ENCODE measurements at regions not wholly inside any gene's neighbourhood (a gene's known extent, or its start where the extent isn't known, plus 50 kb on each side); places are given as distances from the start of the nearest gene placed in this dataset.

DNA sequence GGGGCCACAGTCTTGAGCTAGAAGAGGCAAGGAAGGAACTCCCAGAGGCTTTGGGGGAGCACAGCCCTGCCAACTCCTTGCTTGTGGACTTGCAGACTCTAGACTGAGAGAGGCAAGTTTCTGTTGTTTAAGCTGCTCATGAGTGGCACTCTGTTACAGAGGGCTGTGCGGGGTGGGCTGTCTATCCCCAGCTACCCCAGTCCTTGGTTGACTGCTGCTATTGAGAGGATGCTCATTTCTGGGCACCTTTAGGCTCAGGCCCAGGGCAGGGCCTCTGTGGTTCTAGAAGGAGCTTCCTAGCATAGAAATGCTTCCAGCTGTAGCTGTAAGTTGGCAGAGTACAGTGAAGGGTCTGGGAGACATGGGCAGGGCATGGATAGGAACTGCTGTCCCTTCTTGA, 151.3 kb upstream of the GGTLC1 start:
- DNase-seq (ENCODE audit: low read depth, low spot score), result no peak

DNA sequence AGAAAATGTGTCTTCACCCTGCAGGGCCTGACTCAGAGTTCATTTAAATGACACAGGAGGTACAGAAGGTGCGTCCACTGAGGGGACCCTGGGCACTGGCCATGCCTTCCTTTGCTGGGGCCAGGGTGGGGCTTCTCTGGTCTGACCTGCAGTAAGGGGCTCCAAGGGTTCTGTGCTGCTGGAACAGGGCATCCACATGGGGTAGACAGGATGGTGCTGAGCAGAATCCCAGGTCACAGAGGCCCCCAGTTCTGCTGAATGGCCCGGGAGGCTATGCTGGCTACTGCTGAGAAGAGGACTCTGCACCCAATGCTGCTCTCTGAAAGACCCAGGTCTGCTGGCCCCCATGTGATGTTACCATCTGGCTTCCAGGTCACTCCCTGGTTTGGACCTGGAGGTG, 150.4 kb upstream of the GGTLC1 start:
- DNase-seq (ENCODE audit: low read depth, low spot score), result no peak

DNA sequence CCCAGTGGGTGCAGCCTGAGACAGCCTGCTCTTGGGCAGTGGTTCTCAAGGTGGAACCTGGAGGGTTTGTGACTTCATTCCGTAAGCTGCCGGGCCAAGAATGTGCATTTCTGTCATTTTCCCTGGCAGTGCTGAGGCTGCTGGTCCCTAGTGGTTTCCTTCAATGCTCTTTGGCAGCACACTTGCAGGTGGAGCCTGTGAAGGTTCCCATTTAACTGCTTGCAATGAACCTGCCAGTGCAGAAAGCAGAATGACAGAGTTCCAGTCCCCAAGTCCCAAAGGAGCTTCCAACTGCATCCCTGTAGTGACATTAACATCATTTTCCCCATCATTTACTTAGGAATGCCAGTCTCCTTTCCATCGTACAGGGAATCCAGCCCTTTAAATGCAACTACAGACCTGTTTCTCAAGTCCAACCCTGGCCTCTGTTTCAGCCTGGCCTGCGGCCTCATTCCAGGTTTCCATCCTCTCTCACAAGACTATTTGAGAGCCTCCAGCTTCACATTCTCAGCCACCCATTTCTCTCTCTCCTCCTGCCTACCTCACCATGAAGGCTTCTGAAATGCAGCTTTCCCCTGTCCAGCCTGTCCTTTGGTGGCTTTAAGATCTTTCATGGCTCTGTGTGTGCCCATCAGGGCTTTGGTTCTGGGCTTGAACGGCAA, 149.7 kb upstream of the GGTLC1 start:
- no peak for DNase-seq (ENCODE audit: low read depth, low spot score)

DNA sequence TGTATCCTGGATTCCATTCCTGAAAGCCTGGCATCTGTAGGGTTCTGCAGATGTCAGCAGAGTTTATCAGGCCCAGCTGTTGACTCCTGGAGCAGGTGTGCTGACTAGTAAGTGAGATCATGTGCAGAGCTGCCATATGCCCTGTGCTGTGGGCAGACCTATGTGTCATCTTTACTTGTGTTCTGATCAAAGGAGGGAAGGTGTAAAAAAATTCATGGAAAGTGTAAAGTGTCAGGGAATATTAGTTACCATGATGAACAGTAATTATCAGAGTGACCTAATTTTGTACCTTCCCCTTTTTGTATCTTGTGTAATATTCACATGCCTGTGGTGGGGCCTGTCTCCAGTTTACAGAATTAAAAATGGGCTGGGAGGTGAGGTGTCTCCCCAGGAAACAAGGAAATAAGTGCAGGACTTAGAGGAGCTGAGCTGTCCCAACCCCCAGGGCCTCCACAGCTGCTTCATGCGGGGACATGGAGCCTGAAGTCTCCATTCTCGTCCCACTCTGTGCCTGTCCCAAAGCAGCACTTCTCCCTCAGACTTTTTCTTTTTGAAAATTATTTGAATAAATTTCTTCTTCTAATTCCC, 148.2 kb upstream of the GGTLC1 start:
- no peak for DNase-seq (ENCODE audit: low read depth, low spot score)

DNA sequence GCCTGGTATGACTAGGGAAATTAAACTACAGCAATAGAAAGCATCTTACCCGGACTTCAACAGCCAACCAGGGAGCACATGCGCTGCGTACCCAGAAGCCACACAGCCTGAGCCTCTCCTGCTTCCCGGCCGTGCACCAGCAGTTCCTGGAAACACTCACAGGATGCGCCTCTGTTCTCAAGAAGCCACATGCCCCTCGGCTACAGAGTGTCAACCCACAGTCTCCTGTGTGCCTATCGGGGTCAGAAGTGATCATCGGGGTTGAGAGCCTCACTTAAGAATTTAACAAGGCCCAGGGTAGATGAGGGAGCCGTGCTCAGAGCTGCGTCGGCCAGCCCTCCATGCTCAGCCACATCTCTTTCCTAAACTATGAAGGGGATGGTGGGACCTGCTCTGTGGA, 147.2 kb upstream of the GGTLC1 start:
- DNase-seq (ENCODE audit: low read depth, low spot score), result no peak

DNA sequence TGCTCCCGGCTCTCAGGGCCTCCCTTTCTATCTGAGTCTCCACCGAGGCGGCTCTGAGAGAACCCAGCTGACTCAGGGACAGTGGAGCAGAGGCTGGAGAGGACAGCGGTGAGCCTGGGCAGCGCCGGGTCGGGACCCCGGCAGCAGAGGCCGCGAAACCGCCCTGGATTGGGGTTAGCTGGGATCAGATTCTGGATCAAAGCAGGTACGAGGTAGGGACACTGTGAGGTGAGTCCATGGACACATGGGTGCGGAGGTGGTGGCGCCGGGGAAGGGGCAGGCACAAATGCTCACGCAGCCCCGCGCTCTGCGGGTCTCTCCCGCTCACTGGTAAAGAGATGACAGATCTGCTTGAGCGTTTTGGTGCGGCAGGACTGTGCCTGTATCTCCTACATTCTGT, 146.4 kb upstream of the GGTLC1 start:
- DNase-seq (ENCODE audit: low read depth, low spot score), result no peak

DNA sequence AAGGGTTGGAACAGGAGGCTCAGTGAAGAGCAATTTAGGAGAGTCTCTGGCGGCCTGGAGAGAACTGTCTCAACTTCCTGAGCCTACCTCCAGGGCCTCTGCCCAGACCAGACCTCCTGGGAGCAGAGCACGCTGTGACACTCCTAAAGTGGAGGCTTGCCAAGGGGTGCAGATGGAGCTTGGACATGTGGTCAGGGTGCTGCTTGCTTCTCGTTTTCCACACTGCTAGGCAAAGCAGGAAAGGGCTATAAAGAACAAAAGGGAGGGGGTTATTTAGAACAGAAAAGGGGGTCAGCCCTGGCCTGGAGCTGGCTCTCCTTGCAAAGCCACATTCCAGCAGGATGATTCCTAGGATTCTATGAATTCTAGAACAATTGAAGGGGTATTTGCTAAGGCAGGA, 145.7 kb upstream of the GGTLC1 start:
- no peak for DNase-seq (ENCODE audit: low read depth, low spot score)

DNA sequence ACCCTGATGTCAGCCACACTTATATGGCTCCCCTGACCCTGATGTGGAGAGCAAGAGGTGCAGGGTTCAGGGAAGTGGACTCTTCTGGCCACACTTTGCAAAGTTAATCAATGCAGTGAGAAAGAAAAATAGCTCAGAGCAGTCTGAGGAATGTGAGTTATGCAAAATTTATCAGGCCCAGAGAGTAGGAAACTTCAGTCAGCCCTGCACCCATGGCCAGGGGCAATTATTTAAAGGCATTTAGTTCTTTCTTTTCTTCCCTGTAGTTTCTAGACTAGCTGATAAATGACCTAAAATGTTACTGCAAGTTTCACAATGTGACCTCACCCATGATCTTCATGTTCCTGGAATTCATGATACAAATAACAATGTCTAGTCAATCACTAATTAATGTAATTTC, 143.7 kb upstream of the GGTLC1 start:
- no peak for DNase-seq (ENCODE audit: low read depth, low spot score)

DNA sequence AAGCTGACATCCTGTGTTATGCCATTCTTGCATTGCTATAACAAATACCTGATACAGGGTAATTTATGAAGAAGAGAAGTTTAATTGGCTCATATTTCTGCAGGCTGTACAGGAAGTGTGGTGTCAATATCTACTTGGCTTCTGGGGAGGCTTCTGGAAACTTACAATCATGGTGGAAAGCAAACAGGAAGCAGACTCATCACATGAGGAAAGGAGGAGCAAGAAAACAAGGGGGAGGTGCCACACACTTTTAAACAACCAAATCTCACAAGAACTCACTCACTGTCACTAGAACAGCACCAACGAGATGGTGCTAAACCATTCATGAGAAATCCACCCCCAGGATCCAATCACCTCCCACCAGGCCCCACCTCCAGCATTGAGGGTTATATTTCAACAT, 143.1 kb upstream of the GGTLC1 start:
- no peak for DNase-seq (ENCODE audit: low read depth, low spot score)

DNA sequence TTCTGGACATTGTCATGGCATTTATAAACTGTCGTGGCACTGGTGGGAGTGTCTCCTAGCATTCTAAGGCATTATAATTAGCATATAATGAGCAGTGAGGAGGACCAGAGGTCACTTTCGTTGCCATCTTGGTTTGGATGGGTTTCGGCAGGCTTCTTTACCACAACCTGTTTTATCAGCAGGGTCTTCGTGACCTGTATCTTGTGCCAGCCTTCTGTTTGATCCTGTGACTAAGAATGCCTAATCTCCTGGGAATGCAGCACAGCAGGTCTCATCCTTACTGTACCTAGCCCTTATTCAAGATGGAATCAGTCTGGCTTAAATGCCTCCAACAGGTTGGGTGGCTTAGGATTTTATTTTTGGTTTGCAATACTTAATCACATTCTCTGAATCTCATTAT, 142.7 kb upstream of the GGTLC1 start:
- DNase-seq (ENCODE audit: low read depth, low spot score), result no peak

DNA sequence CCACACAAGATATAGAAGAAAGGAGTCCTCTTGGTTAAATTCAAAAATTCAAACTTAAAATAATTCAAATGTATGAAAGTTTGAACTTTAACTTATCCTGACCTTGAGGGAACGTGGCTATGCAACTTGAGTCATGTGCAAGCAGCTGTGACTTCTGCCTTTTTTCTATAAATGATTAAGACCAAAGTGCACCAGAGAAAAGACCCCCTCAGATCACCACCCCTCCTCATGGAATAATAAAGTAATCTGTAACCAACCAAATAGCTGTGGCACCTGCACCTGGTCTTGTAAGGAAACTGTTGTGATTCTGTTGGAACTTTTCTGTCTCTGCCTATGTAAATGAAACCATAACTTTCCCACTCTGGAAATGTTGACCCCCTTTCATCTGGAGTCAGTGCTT, 141.1 kb upstream of the GGTLC1 start:
- no peak for DNase-seq (ENCODE audit: low read depth, low spot score)

DNA sequence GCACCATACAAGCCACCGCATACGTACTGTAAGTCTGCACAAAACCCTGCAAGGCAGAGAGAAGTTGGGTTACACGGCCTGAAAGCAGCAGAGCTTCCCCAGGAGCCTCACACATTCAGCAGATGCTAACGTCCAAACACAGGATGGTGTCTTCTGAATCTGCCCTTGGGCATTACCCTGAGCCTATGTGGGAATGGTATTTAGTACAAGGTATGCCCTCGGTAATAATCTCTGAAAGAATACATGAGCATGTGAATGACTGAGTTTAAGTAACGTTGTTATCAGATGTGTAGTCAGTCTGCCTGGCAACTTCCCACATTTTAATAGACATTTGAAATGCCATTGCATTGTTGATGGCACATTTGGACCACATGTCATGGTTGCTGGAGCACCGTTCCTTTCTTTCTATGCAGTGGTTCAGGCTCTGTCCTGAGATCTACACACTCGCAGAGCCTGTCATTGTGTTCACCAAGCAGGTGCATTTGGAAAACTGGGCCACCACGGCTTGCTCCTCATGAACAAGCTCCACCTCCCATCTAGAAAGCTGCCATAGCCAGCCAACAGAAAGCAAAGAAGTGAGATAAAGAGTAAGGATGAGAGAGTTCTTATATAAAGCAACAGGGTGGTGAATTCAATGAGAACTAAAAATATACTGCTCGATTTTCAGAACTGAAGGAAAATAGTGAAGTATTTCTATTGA, 136.5 kb upstream of the GGTLC1 start:
- DNase-seq (ENCODE audit: low read depth, low spot score), result no peak

DNA sequence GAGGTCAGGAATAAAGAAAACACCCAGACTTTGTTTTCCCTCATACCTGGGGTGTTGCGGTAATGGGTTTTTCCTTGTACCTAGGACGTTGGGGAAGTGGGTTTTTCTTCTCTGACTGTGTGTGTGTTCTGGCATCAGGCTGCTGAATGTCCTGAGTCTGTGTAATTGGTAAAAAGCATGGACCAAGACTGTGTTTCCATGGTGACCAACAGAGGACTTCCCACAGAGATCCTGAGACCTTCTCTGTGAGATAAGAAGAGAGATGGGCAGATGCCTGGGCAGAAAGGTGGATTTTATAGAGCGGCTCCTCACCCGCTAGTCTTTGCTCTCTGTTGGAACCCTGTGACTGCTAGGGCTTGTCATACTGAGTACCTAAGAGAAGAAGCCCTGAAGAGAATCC, 135.4 kb upstream of the GGTLC1 start:
- DNase-seq (ENCODE audit: low read depth, low spot score), result no peak

DNA sequence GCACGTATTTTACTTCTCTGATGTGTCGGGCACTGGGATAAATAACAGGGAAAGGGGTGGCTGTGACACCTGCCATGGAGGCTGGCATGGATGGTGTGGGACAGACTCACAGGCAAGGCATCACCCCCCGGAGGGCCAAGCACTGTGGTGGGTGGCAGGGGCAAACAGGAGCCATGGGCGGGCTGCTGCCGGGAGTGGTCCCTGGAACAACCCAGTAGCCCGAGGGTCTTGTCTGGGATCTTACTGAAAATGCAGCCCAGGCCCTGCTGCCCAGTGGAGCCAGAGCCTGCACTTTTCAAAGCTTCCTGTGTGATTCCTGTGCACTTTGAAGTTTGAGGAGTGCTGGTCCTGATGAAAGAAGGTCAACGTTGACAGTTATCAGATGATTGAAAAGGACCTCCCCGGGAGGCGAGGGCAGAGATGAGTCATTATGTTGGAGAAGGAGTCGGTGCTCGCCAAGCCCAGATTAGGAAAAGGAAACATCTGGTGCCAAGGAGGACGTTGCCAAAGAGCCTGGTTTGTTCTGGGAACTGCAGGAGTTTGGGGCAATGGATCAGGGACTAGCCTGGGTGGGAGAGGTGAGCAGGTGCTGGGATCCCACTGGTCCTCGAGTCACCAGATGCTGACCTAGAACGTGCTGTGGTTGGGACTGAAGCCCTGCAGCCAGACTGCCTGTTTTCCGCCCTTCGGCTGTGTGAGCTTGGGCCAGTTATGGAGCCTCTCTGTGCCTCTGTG, 130.0 kb upstream of the GGTLC1 start:
- DNase-seq (ENCODE audit: low read depth, low spot score), result no peak

DNA sequence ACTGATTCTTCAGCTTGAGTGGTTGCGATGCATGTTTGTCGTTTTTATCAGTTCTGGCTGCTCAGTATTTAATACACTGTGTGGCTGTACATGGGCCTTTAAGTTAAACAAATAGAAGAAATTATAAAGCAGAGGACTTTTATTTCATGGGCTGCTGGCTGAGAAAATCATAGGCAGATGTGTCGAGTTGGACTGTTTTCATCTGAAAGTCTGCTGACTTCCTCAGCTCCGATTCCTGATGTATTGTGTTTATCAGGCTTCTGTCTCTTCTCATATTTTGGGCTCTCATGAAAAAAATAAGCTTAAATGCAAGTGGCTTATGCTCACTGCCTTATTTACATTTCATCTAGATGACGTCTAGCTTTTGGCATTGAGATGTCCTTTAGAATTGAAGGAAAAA, 129.5 kb upstream of the GGTLC1 start:
- no peak for DNase-seq (ENCODE audit: low read depth, low spot score)

DNA sequence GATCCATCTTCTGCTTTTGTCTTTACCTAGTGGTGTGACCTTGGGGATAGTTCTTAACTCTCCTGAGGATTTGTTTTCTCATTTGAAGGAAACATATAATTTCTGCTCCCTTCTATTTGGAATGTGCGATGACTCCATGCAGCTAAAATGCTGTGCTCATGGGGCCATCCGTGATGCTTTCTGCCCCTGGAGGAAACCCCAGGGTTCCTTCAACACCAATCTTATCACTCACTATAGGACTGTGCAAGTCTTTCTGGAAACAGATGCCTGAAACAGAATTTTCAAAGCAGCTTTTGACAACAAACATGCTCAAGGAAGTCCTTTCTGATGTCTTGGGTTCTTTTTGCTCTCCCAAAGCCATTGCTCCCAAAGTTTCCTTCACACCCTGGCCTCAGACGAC, 128.8 kb upstream of the GGTLC1 start:
- no peak for DNase-seq (ENCODE audit: low read depth, low spot score)

DNA sequence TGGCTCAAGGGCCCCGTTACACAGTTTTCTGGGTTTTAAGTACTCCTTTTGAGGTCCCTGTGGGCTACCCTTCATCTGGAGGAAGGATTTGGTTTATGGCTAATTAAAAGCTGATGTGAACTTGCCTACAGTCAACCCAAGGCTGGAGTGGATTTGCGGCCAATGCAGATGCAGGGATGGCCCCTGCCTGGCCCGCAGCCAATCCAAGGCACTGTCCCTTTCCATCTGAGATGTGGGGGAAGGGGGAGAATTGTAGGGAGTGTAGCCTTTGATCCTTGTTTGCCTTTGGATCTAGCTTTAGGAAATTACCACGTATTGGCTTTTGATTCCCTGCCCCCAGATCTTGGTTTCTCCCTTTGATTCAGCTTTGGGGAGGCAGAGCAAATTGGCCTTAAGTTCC, 128.0 kb upstream of the GGTLC1 start:
- no peak for DNase-seq (ENCODE audit: low read depth, low spot score)

DNA sequence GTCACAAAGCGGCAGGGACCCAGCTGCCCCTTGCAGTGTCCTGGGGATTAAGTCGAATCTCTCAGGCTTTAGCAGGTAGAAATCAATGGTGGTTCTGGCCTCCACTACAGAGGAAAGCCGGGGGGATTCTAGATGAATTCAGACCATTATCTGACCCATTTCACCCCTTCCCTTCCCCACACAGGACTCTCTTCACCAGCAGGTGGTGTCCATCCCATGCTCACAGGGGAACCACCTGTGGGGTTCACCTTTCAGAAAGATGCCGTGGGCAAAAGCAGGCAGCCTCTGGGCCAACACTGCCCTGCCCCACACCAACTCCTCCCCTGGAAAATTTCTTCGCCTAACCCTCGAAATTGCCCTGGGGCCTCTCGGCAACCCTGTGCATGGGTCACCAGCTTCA, 123.8 kb upstream of the GGTLC1 start:
- DNase-seq (ENCODE audit: low read depth, low spot score), result no peak

DNA sequence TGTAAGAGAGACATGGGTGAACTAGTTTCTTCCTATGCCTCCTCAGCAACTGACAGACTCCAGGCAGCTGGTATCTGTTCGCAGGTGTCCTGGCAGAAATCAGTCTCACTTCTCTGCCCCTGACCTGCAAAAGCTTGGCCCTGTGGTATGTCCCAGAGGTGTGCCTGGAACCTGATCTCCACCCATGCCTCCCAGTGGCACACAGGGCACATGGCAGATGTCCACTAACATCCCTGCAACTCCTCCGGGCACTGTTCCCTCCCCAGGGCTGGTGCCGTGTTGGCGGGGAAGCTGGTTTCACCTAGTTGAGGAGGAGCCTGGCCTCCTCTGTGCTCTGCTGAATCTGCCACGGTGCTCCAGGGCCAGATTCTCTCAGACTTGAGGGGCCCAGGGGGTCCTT, 123.3 kb upstream of the GGTLC1 start:
- no peak for DNase-seq (ENCODE audit: low read depth, low spot score)

DNA sequence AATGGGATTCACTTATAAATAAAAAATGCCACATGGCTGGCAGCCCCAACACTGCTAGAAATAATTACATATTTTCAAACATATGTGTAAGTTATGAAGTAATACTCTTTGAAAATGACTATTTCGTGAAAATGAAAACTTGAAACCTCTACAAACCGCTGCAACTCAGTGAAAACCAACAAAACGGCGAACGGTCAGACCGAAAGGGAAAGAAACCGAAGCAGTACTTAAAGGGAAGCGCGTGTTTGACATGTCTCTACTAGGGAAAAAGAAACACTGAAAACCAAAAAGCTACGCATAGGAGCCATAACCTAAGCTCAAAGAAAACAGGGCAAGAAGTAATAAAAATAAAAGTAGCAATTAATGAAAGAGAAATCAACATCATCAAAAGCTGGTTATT, 121.0 kb upstream of the GGTLC1 start:
- no peak for DNase-seq (ENCODE audit: low read depth, low spot score)

DNA sequence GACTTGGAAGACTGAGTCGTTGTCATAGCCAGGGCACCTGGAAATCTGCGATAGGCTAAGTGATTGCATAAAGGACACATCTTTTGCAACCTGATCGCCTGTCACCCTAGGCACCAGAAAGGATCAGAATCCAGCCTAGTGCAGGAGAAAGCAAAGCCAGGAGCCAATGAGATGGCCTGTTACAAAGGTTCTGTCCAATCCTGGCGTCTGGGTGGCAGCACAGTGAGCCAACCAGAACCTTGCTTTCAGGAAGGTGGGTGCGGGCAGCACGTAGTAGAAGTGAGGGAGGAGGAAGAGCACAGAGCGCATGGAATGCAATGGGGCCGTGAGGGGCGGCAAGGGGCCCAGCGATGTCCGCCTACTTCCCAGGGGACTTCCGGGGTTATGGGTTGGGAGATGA, 120.4 kb upstream of the GGTLC1 start:
- DNase-seq (ENCODE audit: low read depth, low spot score), result no peak

DNA sequence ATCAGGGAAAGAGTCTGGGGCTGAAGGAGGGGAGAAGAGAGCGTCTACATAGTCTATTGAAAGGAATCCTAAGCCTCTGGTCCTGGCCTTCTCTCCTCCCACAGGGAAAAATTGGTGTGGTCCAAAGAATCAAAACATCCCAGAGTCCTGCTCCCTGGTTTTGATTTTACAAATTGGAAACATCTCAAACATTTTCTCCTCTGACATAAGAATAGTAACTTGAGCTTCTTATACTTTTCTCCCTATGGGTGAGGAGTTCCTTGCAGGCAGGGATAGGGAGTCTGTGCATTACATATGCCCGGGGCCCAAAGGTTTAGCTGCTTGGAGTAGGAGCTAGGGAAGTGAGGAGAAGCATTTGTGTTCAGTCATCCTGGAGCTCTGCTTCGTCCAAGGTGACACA, 120.0 kb upstream of the GGTLC1 start:
- no peak for DNase-seq (ENCODE audit: low read depth, low spot score)

Measured in iPS DF 19.7 (cell line).